ENCODE measurements at regions not wholly inside any gene's neighbourhood (a gene's known extent, or its start where the extent isn't known, plus 50 kb on each side); places are given as distances from the start of the nearest gene placed in this dataset.

DNA sequence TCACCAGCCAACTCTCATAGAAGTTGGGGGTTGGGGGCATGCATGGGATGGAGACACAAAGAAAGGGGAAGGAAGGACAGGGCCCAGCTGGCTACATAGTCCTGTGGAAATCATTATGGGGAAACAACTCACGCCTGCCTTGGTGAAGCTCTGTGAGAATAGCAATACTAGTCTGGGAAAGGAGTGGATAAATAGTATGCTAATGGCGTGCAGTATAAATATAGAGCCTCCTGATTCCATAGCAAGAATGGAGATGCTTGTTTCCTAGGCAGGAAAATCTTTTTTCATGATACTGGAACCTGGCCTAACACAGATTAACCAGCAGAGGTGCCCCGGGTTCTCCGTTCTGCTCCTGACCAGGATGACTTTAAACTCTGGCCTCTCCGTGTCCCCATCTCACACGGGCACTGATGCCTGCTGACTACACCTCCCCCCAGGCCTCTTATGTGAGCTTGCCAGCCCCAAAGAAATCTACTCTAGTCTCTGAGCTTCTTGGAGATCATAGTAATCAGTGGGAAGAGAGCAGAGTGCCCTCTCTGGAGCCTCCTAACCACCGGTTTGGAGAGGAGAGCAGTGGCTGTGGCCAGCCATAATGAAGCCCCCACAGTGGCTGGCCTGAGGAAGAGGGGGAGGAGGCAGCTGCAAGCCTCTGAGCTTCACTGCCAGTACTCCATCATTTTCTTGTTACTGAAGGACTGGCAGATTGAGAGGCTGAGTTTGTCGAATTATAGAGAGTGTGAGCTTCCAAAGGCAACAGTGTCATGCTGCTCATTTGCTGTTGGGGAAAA is 355.0 kb upstream of the SEMA6D start:
- Histone ChIP-seq H3K4me3 (no peak overlapping the region), H3K27me3 (no peaks in the 10 kb centered on the region), H3K4me1 (no peaks in the 10 kb centered on the region), H3K27ac (no peak overlapping the region), H3K36me3 (no peaks in the 10 kb centered on the region), H3K9me3 (no peaks in the 10 kb centered on the region)
- TF ChIP-seq, protein P1, sequence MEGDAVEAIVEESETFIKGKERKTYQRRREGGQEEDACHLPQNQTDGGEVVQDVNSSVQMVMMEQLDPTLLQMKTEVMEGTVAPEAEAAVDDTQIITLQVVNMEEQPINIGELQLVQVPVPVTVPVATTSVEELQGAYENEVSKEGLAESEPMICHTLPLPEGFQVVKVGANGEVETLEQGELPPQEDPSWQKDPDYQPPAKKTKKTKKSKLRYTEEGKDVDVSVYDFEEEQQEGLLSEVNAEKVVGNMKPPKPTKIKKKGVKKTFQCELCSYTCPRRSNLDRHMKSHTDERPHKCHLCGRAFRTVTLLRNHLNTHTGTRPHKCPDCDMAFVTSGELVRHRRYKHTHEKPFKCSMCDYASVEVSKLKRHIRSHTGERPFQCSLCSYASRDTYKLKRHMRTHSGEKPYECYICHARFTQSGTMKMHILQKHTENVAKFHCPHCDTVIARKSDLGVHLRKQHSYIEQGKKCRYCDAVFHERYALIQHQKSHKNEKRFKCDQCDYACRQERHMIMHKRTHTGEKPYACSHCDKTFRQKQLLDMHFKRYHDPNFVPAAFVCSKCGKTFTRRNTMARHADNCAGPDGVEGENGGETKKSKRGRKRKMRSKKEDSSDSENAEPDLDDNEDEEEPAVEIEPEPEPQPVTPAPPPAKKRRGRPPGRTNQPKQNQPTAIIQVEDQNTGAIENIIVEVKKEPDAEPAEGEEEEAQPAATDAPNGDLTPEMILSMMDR (IDR thresholded peaks at IDR 0.05), result no peak
- no peak for TF ChIP-seq POLR2A (IDR thresholded peaks at IDR 0.05)
- intact Hi-C loops (cut with DNase I), result no loop called here
- no peak for DNase-seq
- WGBS, 2 donors, result 83 to 92% methylated on average over 8 of the region's 8 CpGs

DNA sequence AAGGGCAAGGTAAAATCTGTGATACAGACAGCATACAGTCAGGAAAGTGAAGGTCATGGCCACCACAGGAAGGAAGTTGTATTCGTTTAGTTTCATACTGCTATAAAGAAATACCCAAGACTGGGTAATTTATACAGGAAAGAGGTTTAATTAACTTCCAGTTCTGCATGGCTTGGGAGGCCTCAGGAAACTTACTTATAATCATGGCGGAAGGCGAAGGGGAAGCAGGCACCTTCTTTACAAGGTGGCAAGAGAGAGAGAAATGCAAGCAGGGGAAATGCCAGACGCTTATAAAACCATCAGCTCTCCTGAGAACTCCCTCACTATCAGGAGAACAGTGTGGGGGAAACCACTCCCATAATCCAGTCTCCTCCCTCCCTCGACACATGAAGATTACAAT is 353.7 kb upstream of the SEMA6D start:
- Histone ChIP-seq H3K27ac (no peak overlapping the region), H3K36me3 (no peaks in the 10 kb centered on the region), H3K9me3 (no peaks in the 10 kb centered on the region), H3K27me3 (no peaks in the 10 kb centered on the region), H3K4me3 (no peak overlapping the region), H3K4me1 (no peaks in the 10 kb centered on the region)
- intact Hi-C loops (cut with DNase I), result no loop called here
- no peak for DNase-seq
- 71% methylated on average over 5 of the region's 5 CpGs for WGBS, 2 donors
- TF ChIP-seq, protein P1 (IDR thresholded peaks at IDR 0.05), result no peak
- no peak for TF ChIP-seq POLR2A (IDR thresholded peaks at IDR 0.05)

DNA sequence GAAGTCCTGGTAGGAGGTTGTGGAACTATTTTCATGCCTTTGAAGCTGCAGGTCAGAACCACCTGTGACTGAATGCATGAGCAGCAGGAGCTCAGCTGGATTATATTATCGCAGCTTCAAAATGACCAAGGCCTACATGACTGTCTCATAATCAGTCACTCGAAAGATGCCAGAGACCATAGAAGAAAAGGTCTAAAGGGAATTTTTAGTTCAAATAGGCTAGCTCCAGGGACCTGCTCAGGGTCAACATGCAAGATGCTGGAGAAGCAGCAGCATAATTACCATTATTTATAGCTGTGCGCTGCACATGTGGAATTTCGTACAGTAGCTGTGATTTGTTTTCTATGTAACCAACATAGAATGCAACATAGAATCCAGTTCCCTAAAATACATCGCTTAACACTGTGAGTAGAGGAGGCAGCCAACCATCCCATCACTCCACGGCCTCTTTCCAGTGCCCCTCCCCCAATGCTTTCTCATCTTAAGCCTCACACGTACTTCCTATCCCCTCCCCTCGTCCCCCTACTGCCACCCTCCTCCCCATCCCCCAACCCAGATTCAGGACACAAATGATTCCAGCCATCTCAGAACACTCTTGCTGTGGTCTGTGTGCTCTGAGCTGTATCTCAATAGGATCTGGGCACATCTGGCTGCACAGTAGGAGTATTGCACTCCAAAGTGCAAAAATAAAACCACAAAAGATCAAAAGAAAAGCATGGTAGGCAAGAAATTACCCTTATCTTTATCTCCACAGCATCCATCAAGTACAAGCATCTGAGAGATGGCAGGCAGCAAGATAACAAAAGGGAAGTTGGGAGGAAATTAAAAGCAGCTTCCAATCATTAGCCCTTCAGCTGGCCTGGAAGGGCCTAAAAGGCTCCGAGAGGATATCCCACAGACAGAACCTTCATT is 352.8 kb upstream of the SEMA6D start:
- TF ChIP-seq POLR2A (IDR thresholded peaks at IDR 0.05), result no peak
- TF ChIP-seq, protein P1 (IDR thresholded peaks at IDR 0.05), result no peak
- no peaks in the 10 kb centered on the region for H3K36me3 ChIP-seq
- 59 to 63% methylated on average over 9 of the region's 9 CpGs for WGBS, 2 donors
- no peaks in the 10 kb centered on the region for H3K27me3 ChIP-seq
- no peak for DNase-seq
- intact Hi-C loops (cut with DNase I), result no loop called here
- H3K4me3 ChIP-seq, result no peak overlapping the region
- H3K4me1 ChIP-seq, result no peaks in the 10 kb centered on the region
- H3K9me3 ChIP-seq, result no peaks in the 10 kb centered on the region
- no peak overlapping the region for H3K27ac ChIP-seq

DNA sequence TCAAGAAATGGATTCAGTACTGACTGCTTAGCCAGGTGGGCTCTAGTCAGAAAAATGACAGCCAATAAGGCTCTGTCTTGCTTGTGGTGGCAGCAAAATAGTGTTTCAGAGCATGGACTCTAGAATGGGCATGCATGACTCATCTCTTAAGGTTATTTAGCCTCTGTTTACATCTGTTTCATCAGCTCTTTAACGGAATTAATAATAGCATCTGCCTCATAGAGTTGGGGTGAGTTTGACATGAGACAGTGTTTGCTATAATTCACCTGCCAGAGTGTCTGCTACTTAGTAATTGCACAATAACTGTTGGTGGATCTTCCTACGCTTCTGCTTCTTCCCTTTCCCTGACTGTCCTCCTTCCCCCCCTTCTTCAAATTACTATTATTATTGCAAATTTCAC is 350.4 kb upstream of the SEMA6D start:
- H3K4me1 ChIP-seq, result no peaks in the 10 kb centered on the region
- TF ChIP-seq, protein P1 (IDR thresholded peaks at IDR 0.05), result no peak
- no peak for TF ChIP-seq POLR2A (IDR thresholded peaks at IDR 0.05)
- no peaks in the 10 kb centered on the region for H3K27me3 ChIP-seq
- WGBS, 2 donors, result 44 to 58% methylated on average over 2 of the region's 2 CpGs
- intact Hi-C loops (cut with DNase I), result no loop called here
- no peak for DNase-seq
- H3K9me3 ChIP-seq, result no peaks in the 10 kb centered on the region
- H3K27ac ChIP-seq, result no peak overlapping the region
- no peak overlapping the region for H3K4me3 ChIP-seq
- H3K36me3 ChIP-seq, result no peaks in the 10 kb centered on the region

Measured in esophagus squamous epithelium (tissue), 5 donors.